IMR-90 (cell line): ENCODE measurements at regions not wholly inside any gene's neighbourhood (a gene's known extent, or its start where the extent isn't known, plus 50 kb on each side); places are given as distances from the start of the nearest gene placed in this dataset.

Source experiments
- ATAC-seq: fragments of 200-7000 bp; cut with Tn5 transposase; 2 replicates; pipeline ENCODE4 v1.9.1; 2020; ENCODE audit warnings: low read depth, mild to moderate bottlenecking, moderate library complexity
- BruUV-seq: library from RNA; stranded (reverse); fragments of 400-500 nt; replicated peaks from 2 replicates; lab custom pipeline; 2021; lab: Mats Ljungman, UMichigan
- CTCF ChIA-PET: fragments of 300-600 bp; formaldehyde crosslinking; extraction: SDS; loops from one replicate; lab custom pipeline; 2021; ENCODE audit warnings: antibody characterized with exemption; lab: Yijun Ruan, JAX
- POLR2A ChIA-PET: fragments of 300-600 bp; sonication (Branson Sonifier 250); formaldehyde crosslinking; loops from one replicate; lab custom pipeline; 2022; ENCODE audit warnings: antibody characterized with exemption; ENCODE audit not compliant: unreplicated experiment; lab: Charles Lee
- DNase-seq: peaks from one replicate; pipeline ENCODE4 v3.0.0; 2013
- H2AFZ ChIP-seq: replicated peaks from 2 replicates; pipeline ENCODE3; 2013; ENCODE audit warnings: low read length, mild to moderate bottlenecking; ENCODE audit not compliant: poor library complexity
- H2AK5ac ChIP-seq: 2 replicates; pipeline ENCODE4 v1.6.1; 2013; ENCODE audit warnings: low read depth, low read length, inconsistent platforms
- H2AK9ac ChIP-seq: replicated peaks from 2 replicates; pipeline ENCODE3; 2013; ENCODE audit warnings: mild to moderate bottlenecking, low read depth, low read length, moderate library complexity; ENCODE audit not compliant: poor library complexity
- H2BK120ac ChIP-seq: 2 replicates; pipeline ENCODE4 v1.6.1; 2013; ENCODE audit warnings: low read depth, low read length, inconsistent platforms
- H2BK15ac ChIP-seq: 3 replicates; pipeline ENCODE4 v1.6.1; 2013; ENCODE audit warnings: low read depth, low read length, inconsistent platforms
- H2BK20ac ChIP-seq: 2 replicates; pipeline ENCODE4 v1.6.1; 2013; ENCODE audit warnings: low read depth, mild to moderate bottlenecking, inconsistent platforms, low read length, moderate library complexity
- H2BK5ac ChIP-seq: 2 replicates; pipeline ENCODE4 v1.6.1; 2013; ENCODE audit warnings: mild to moderate bottlenecking, low read depth, low read length, inconsistent platforms; ENCODE audit not compliant: poor library complexity, severe bottlenecking
- H3K14ac ChIP-seq: replicated peaks from 2 replicates; pipeline ENCODE4 v1.6.1; 2013; ENCODE audit warnings: low read depth, low read length, inconsistent platforms
- H3K18ac ChIP-seq: 2 replicates; pipeline ENCODE4 v1.6.1; 2013; ENCODE audit warnings: low read depth, low read length, control low read depth
- H3K23ac ChIP-seq: 2 replicates; pipeline ENCODE4 v1.6.1; 2013; ENCODE audit warnings: low read depth, low read length, inconsistent platforms
- H3K27ac ChIP-seq: 2 replicates; pipeline ENCODE4 v1.5.1; 2013; ENCODE audit warnings: mild to moderate bottlenecking, control low read depth, low read length; ENCODE audit not compliant: insufficient read depth
- H3K27me3 ChIP-seq: 2 replicates; pipeline ENCODE4 v1.6.1; 2013; ENCODE audit warnings: low read length; ENCODE audit not compliant: control insufficient read depth, insufficient read depth
- H3K36me3 ChIP-seq: 2 replicates; pipeline ENCODE4 v1.6.1; 2013; ENCODE audit warnings: low read length, mixed read lengths; ENCODE audit not compliant: control insufficient read depth, insufficient read depth
- H3K4ac ChIP-seq: 2 replicates; pipeline ENCODE4 v1.6.1; 2013; ENCODE audit warnings: low read depth, low read length, inconsistent platforms
- H3K4me1 ChIP-seq: 2 replicates; pipeline ENCODE4 v1.6.1; 2013; ENCODE audit warnings: low read length, mixed read lengths; ENCODE audit not compliant: control insufficient read depth, insufficient read depth
- H3K4me2 ChIP-seq: 2 replicates; pipeline ENCODE4 v1.6.1; 2013; ENCODE audit warnings: low read depth, mild to moderate bottlenecking, control low read depth, low read length, moderate library complexity
- H3K4me3 ChIP-seq: 2 replicates; pipeline ENCODE4 v1.5.1; 2013; ENCODE audit warnings: low read depth, mild to moderate bottlenecking, control low read depth, low read length, moderate library complexity; ENCODE audit not compliant: insufficient read depth
- H3K56ac ChIP-seq: 2 replicates; pipeline ENCODE4 v1.6.1; 2013; ENCODE audit warnings: low read length, inconsistent platforms; ENCODE audit not compliant: insufficient read depth; ENCODE audit errors: extremely low read depth
- H3K79me1 ChIP-seq, 2 experiments: 2 replicates each; pipeline ENCODE4 v1.6.1; 2013; ENCODE audit warnings: low read length in 2 of 2, inconsistent platforms in 1 of 2, low read depth in 1 of 2
- H3K9ac ChIP-seq: 2 replicates; pipeline ENCODE4 v1.6.1; 2013; ENCODE audit warnings: low read depth, low read length, control low read depth
- H3K9me1 ChIP-seq: 2 replicates; pipeline ENCODE4 v1.6.1; 2013; ENCODE audit warnings: low read length, inconsistent platforms; ENCODE audit not compliant: insufficient read depth
- H3K9me3 ChIP-seq: 2 replicates; pipeline ENCODE4 v1.6.1; 2013; ENCODE audit warnings: low read length; ENCODE audit not compliant: control insufficient read depth, insufficient read depth
- H4K20me1 ChIP-seq: 2 replicates; pipeline ENCODE4 v1.6.1; 2013; ENCODE audit warnings: low read length, inconsistent platforms; ENCODE audit not compliant: insufficient read depth
- H4K5ac ChIP-seq: 2 replicates; pipeline ENCODE4 v1.6.1; 2013; ENCODE audit warnings: mild to moderate bottlenecking, low read depth, low read length, control low read depth
- H4K8ac ChIP-seq, 2 experiments: 2 replicates each; pipeline ENCODE4 v1.6.1; 2013; ENCODE audit warnings: low read depth in 2 of 2, low read length in 2 of 2, control low read depth in 1 of 2, inconsistent platforms in 1 of 2
- H4K91ac ChIP-seq: 2 replicates; pipeline ENCODE4 v1.6.1; 2013; ENCODE audit warnings: low read depth, low read length, inconsistent platforms; ENCODE audit not compliant: insufficient read depth
- BHLHE40 ChIP-seq: fragments of 150-350 bp; IDR thresholded peaks from 2 replicates; pipeline ENCODE4 v1.6.1; 2016; ENCODE audit warnings: mild to moderate bottlenecking, low read depth, low read length
- CEBPB ChIP-seq: IDR thresholded peaks from 2 replicates; pipeline ENCODE4 v1.6.1; 2012; ENCODE audit warnings: low read depth, low read length, improper control_type of control experiment
- CHD1 ChIP-seq: IDR thresholded peaks from 2 replicates; pipeline ENCODE4 v1.6.1; 2012; ENCODE audit warnings: low read depth, low read length, improper control_type of control experiment
- CTCF ChIP-seq: conservative IDR thresholded peaks from 2 replicates; pipeline ENCODE4 v1.5.1; 2012; ENCODE audit warnings: mild to moderate bottlenecking, low read depth, low read length, improper control_type of control experiment
- ELK1 ChIP-seq: fragments of 150-350 bp; IDR thresholded peaks from 2 replicates; pipeline ENCODE4 v1.6.1; 2016; ENCODE audit warnings: low read depth, mild to moderate bottlenecking, low read length, moderate library complexity, borderline replicate concordance
- FOS ChIP-seq: fragments of 150-350 bp; IDR thresholded peaks from 2 replicates; pipeline ENCODE4 v1.6.1; 2016; ENCODE audit warnings: low read depth, low read length
- MAFK ChIP-seq: IDR thresholded peaks from 2 replicates; pipeline ENCODE4 v1.6.1; 2012; ENCODE audit warnings: low read depth, low read length, improper control_type of control experiment
- MAZ ChIP-seq: IDR thresholded peaks from 2 replicates; pipeline ENCODE4 v1.6.1; 2012; ENCODE audit warnings: low read depth, mild to moderate bottlenecking, low read length, improper control_type of control experiment, moderate library complexity, borderline replicate concordance
- MXI1 ChIP-seq: IDR thresholded peaks from 2 replicates; pipeline ENCODE4 v1.6.1; 2012; ENCODE audit warnings: low read depth, mild to moderate bottlenecking, low read length, moderate library complexity, borderline replicate concordance
- NFE2L2 ChIP-seq: fragments of 150-350 bp; IDR thresholded peaks from 2 replicates; pipeline ENCODE4 v1.6.1; 2016; ENCODE audit warnings: low read depth, mild to moderate bottlenecking, low read length
- POLR2A ChIP-seq: IDR thresholded peaks from 2 replicates; pipeline ENCODE4 v1.6.1; 2012; ENCODE audit warnings: mild to moderate bottlenecking, low read depth, low read length
- RAD21 ChIP-seq: IDR thresholded peaks from 2 replicates; pipeline ENCODE4 v1.6.1; 2012; ENCODE audit warnings: low read length, improper control_type of control experiment
- RFX5 ChIP-seq: IDR thresholded peaks from 2 replicates; pipeline ENCODE4 v1.8.0; 2012; ENCODE audit warnings: low read depth, mild to moderate bottlenecking, low read length, moderate library complexity
- SMC3 ChIP-seq: fragments of 150-350 bp; IDR thresholded peaks from 2 replicates; pipeline ENCODE4 v1.6.1; 2016; ENCODE audit warnings: low read depth, mild to moderate bottlenecking, antibody characterized with exemption, low read length, moderate library complexity
- USF2 ChIP-seq: fragments of 150-350 bp; IDR thresholded peaks from 2 replicates; pipeline ENCODE4 v1.6.1; 2017; ENCODE audit warnings: mild to moderate bottlenecking, antibody characterized with exemption, low read length, low read depth
- WGBS, 2 experiments: methylation state at CpG; one replicate each; pipeline versions ENCODE4 v1.1.5 to v1.1.7; 2013; ENCODE audit warnings: missing lambda C conversion rate in 2 of 2; ENCODE audit not compliant: insufficient read length in 1 of 2; ENCODE audit errors: extremely low coverage in 2 of 2; 5-methylcytosine and 5-hydroxymethylcytosine counted together
- dilution Hi-C: fragments of 300-500 bp; cut with HindIII; formaldehyde crosslinking; loops from one replicate; pipeline ENCODE4 v1.14.3; 2018; ENCODE audit warnings: low sequenced_read_pairs; ENCODE audit not compliant: unreplicated experiment
- in situ Hi-C: fragments of 300-500 bp; cut with MboI; formaldehyde crosslinking; loops from 3 replicates; pipeline ENCODE4 v1.14.3; 2019; ENCODE audit warnings: low sequenced_read_pairs, inconsistent platforms, mixed read lengths
- intact Hi-C: fragments of 100-400 bp; cut with micrococcal nuclease; formaldehyde crosslinking; loops from 2 replicates; pipeline ENCODE4 v1.10.0; 2022

- Histone ChIP-seq H3K18ac (no peak overlapping the region), H3K9me1 (no peaks in the 10 kb centered on the region), H2BK15ac (no peak overlapping the region), H3K14ac (no peak overlapping the region), H3K9me3 (no peaks in the 10 kb centered on the region), H2AFZ (no peak overlapping the region), H4K5ac (no peak overlapping the region), H3K4me3 (no peak overlapping the region), H3K36me3 (no peaks in the 10 kb centered on the region), H2BK20ac (no peak overlapping the region), H4K8ac (no peak overlapping the region), H3K4ac (no peak overlapping the region), H4K20me1 (no peaks in the 10 kb centered on the region), H3K9ac (no peak overlapping the region), H4K91ac (no peak overlapping the region), H3K79me1 (no peaks in the 10 kb centered on the region), H3K27me3 (no peaks in the 10 kb centered on the region), H2AK5ac (no peak overlapping the region), H3K4me1 (no peaks in the 10 kb centered on the region), H3K56ac (no peak overlapping the region), H3K23ac (no peak overlapping the region), H2AK9ac (no peak overlapping the region), H2BK5ac (no peak overlapping the region), H3K27ac (no peak overlapping the region), H2BK120ac (no peak overlapping the region), H3K4me2 (no peak overlapping the region)
- ChIA-PET CTCF (no interaction called here), POLR2A (no interaction called here)
- ATAC-seq (no peak), DNase-seq (no peak)
- TF ChIP-seq MAZ: no peak
- no peak for TF ChIP-seq SMC3
- TF ChIP-seq RAD21: no peak
- no peak for TF ChIP-seq CEBPB
- no peak for TF ChIP-seq BHLHE40
- no peak for TF ChIP-seq CHD1
- TF ChIP-seq POLR2A: no peak
- TF ChIP-seq FOS: no peak
- no peak for TF ChIP-seq USF2
- TF ChIP-seq CTCF: no peak
- no peak for TF ChIP-seq ELK1
- no peak for TF ChIP-seq RFX5
- no peak for TF ChIP-seq MAFK
- TF ChIP-seq MXI1: no peak
- no peak for TF ChIP-seq NFE2L2
- in situ Hi-C loops: no loop called here
- no TSS peak for BruUV-seq
- no CpG with 5 or more reads among the region's 3 CpGs for WGBS, 2 experiments
- dilution Hi-C loops: no loop called here
- intact Hi-C loops: no loop called here
Measured at GRCh38 chr9:90514877-90515276, 127.7 kb downstream of the DIRAS2 start.
